ENCODE measurements at regions not wholly inside any gene's neighbourhood (a gene's known extent, or its start where the extent isn't known, plus 50 kb on each side); places are given as distances from the start of the nearest gene placed in this dataset.
"Not testable (repeated sequence)": the region's sequence is repeated elsewhere in the genome, so short reads cannot be mapped to it uniquely, and the experiment has no call there.

- TF ChIP-seq CTCF (IDR thresholded peaks at IDR 0.05); EP300 (IDR thresholded peaks at IDR 0.05; ENCODE audit: low read depth): not testable (repeated sequence)
Observed at GRCh38 chr9:61856858-61857453, 667.1 kb downstream of the SPATA31A7 start.
